ENCODE measurements at regions not wholly inside any gene's neighbourhood (a gene's known extent, or its start where the extent isn't known, plus 50 kb on each side); places are given as distances from the start of the nearest gene placed in this dataset.

GRCh38 chr6:19906171-19906570 lies 69.0 kb downstream of the ID4 start:
- H3K27ac ChIP-seq (ENCODE audit: extremely low read depth, low read depth, low read length): no peak overlapping the region
- peaks cover 2% of the 10 kb centered on the region; the same call in 1 of the 2 replicates for H3K4me1 ChIP-seq (ENCODE audit: control insufficient read depth, insufficient read depth, low read length)
- CTCF ChIA-PET: interaction anchor here (0.6 to 1.7 kb wide), 2 partner anchors 9 to 102 kb away, joined by 3 read pairs; no protein-coding TSS in a partner anchor
- TF ChIP-seq ZNF707 (tag by site-specific recombination; IDR thresholded peaks at IDR 0.05): no peak
- TF ChIP-seq KLF16 (tag by site-specific recombination; IDR thresholded peaks at IDR 0.05): no peak
- TF ChIP-seq ZNF510 (tag by site-specific recombination; IDR thresholded peaks at IDR 0.05; ENCODE audit: insufficient replicate concordance): no peak
- TF ChIP-seq ZNF785 (tag by site-specific recombination; IDR thresholded peaks at IDR 0.05): no peak
- no peaks in the 10 kb centered on the region for H3K9me3 ChIP-seq (ENCODE audit: control insufficient read depth, insufficient read depth, low read depth, low read length)
- POLR2A ChIA-PET: no interaction called here
- no peaks in the 10 kb centered on the region for H3K36me3 ChIP-seq (ENCODE audit: control insufficient read depth in 2 of 2, insufficient read depth in 1 of 2, low read length in 2 of 2)
- no peak overlapping the region for H3K4me3 ChIP-seq (ENCODE audit: low read depth, low read length)

GRCh38 chr6:19911223-19911622 lies 74.1 kb downstream of the ID4 start:
- ChIA-PET CTCF (interaction anchor here (0.6 kb wide), 2 partner anchors 11 to 147 kb away, joined by 3 read pairs; no protein-coding TSS in a partner anchor), POLR2A (no interaction called here)
- H3K4me1 ChIP-seq (ENCODE audit: control insufficient read depth, insufficient read depth, low read length): no peaks in the 10 kb centered on the region

More at GRCh38 chr6:19911223-19911622, 74.1 kb downstream of the ID4 start:
- Histone ChIP-seq H3K9me3 (ENCODE audit: control insufficient read depth, insufficient read depth, low read depth, low read length) (0 out of 2 replicates have a peak, but pooled peaks cover 2% of the 10 kb centered on the region), H3K27ac (ENCODE audit: extremely low read depth, low read depth, low read length) (no peak overlapping the region), H3K36me3 (ENCODE audit: control insufficient read depth in 2 of 2, insufficient read depth in 1 of 2, low read length in 2 of 2) (no peaks in the 10 kb centered on the region), H3K4me3 (ENCODE audit: low read depth, low read length) (no peak overlapping the region)
- TF ChIP-seq ZBTB17 (tag by site-specific recombination; IDR thresholded peaks at IDR 0.05) (no peak), ZNF146 (tag by site-specific recombination; IDR thresholded peaks at IDR 0.05) (no peak), ZBTB7A (tag by site-specific recombination; IDR thresholded peaks at IDR 0.05; ENCODE audit: low read depth) (no peak), SP2 (tag by site-specific recombination; IDR thresholded peaks at IDR 0.05) (no peak), OSR2 (tag by site-specific recombination; IDR thresholded peaks at IDR 0.05) (no peak), ZNF488 (tag by site-specific recombination; IDR thresholded peaks at IDR 0.05) (no peak), ZNF140 (tag by site-specific recombination; IDR thresholded peaks at IDR 0.05) (no peak), ZNF785 (tag by site-specific recombination; IDR thresholded peaks at IDR 0.05) (no peak), AEBP2 (tag by site-specific recombination; IDR thresholded peaks at IDR 0.05; ENCODE audit: borderline replicate concordance) (no peak), ZXDB (tag by site-specific recombination; IDR thresholded peaks at IDR 0.05) (no peak), ZNF664 (tag by site-specific recombination; IDR thresholded peaks at IDR 0.05) (no peak), ZNF24 (tag by site-specific recombination; IDR thresholded peaks at IDR 0.05) (no peak), ZNF560 (tag by site-specific recombination; IDR thresholded peaks at IDR 0.05; ENCODE audit: borderline replicate concordance) (no peak), HIC1 (tag by site-specific recombination; IDR thresholded peaks at IDR 0.05) (no peak), KLF10 (tag by site-specific recombination; IDR thresholded peaks at IDR 0.05) (no peak), ZNF621 (tag by site-specific recombination; IDR thresholded peaks at IDR 0.05) (no peak), ZNF121 (tag by site-specific recombination; IDR thresholded peaks at IDR 0.05) (no peak), ZNF175 (tag by site-specific recombination; IDR thresholded peaks at IDR 0.05) (no peak)
- TF ChIP-seq, protein P1, sequence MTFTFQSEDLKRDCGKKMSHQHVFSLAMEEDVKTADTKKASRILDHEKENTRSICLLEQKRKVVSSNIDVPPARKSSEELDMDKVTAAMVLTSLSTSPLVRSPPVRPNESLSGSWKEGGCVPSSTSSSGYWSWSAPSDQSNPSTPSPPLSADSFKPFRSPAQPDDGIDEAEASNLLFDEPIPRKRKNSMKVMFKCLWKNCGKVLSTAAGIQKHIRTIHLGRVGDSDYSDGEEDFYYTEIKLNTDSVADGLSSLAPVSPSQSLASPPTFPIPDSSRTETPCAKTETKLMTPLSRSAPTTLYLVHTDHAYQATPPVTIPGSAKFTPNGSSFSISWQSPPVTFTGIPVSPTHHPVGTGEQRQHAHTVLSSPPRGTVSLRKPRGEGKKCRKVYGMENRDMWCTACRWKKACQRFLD (tag by site-specific recombination; IDR thresholded peaks at IDR 0.05): no peak
- TF ChIP-seq, protein P2, sequence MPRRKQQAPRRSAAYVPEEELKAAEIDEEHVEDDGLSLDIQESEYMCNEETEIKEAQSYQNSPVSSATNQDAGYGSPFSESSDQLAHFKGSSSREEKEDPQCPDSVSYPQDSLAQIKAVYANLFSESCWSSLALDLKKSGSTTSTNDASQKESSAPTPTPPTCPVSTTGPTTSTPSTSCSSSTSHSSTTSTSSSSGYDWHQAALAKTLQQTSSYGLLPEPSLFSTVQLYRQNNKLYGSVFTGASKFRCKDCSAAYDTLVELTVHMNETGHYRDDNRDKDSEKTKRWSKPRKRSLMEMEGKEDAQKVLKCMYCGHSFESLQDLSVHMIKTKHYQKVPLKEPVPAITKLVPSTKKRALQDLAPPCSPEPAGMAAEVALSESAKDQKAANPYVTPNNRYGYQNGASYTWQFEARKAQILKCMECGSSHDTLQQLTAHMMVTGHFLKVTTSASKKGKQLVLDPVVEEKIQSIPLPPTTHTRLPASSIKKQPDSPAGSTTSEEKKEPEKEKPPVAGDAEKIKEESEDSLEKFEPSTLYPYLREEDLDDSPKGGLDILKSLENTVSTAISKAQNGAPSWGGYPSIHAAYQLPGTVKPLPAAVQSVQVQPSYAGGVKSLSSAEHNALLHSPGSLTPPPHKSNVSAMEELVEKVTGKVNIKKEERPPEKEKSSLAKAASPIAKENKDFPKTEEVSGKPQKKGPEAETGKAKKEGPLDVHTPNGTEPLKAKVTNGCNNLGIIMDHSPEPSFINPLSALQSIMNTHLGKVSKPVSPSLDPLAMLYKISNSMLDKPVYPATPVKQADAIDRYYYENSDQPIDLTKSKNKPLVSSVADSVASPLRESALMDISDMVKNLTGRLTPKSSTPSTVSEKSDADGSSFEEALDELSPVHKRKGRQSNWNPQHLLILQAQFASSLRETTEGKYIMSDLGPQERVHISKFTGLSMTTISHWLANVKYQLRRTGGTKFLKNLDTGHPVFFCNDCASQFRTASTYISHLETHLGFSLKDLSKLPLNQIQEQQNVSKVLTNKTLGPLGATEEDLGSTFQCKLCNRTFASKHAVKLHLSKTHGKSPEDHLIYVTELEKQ (tag by site-specific recombination; IDR thresholded peaks at IDR 0.05; ENCODE audit: borderline replicate concordance): no peak
